ENCODE measurements at regions not wholly inside any gene's neighbourhood (a gene's known extent, or its start where the extent isn't known, plus 50 kb on each side); places are given as distances from the start of the nearest gene placed in this dataset.

DNA sequence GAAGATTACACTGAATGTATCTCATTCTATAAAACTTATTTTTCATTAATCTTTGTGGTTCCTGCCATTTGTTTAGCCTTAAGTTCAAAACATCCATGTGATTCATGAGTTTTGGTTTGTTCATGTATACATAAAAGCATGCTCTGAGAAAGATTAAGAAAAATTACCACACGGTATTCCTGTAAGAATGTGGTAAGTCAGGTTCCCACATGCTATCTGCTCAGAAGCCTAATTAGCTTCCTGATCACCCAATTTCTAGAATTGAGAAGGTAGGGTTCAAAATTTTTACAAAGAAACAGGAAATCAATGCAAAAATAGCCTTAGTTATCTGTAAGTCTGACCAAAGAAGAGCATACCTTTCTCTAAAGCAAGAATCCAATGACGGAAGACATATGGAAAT lies 241.6 kb upstream of the VRK2 start:
- Histone ChIP-seq H3K4me3 (ENCODE audit: low read depth, low read length) (no peak overlapping the region), H3K36me3 (ENCODE audit: control insufficient read depth, insufficient read depth, low read length) (no peaks in the 10 kb centered on the region), H3K4me1 (ENCODE audit: control insufficient read depth, insufficient read depth, low read length) (no peaks in the 10 kb centered on the region), H3K9me3 (ENCODE audit: control insufficient read depth, insufficient read depth, low read length) (no peaks in the 10 kb centered on the region), H3K9ac (ENCODE audit: low read depth, low read length) (no peak overlapping the region), H3K27me3 (ENCODE audit: control insufficient read depth, insufficient read depth, low read length) (no peaks in the 10 kb centered on the region)

DNA sequence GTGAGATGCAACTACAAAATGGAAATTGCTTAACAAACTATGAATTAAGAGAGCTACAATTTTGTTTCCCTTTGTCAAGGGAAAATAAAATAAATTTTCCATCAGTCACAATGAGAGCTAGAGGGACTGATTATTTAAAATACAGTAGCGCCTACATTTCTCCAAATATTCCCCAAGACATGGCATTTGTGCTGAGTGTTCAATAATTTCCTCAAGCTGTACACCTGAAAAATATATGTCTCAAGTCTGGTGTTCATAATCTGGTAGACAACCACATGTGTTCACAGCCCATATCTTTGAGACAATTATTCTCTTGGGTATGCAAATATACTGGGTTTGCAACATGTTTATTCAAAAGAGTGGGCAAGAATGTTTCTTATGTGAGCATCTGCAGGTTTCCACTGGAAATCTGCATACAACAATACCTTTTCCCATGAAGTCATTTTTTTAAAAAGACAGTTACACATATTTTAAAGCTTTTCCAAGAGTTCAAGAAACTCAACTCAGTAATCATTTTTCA lies 240.1 kb upstream of the VRK2 start:
- H3K36me3 ChIP-seq (ENCODE audit: control insufficient read depth, insufficient read depth, low read length): no peaks in the 10 kb centered on the region
- H3K9me3 ChIP-seq (ENCODE audit: control insufficient read depth, insufficient read depth, low read length): no peaks in the 10 kb centered on the region
- no peak overlapping the region for H3K4me3 ChIP-seq (ENCODE audit: low read depth, low read length)
- no peaks in the 10 kb centered on the region for H3K27me3 ChIP-seq (ENCODE audit: control insufficient read depth, insufficient read depth, low read length)
- H3K9ac ChIP-seq (ENCODE audit: low read depth, low read length): no peak overlapping the region
- no peaks in the 10 kb centered on the region for H3K4me1 ChIP-seq (ENCODE audit: control insufficient read depth, insufficient read depth, low read length)

DNA sequence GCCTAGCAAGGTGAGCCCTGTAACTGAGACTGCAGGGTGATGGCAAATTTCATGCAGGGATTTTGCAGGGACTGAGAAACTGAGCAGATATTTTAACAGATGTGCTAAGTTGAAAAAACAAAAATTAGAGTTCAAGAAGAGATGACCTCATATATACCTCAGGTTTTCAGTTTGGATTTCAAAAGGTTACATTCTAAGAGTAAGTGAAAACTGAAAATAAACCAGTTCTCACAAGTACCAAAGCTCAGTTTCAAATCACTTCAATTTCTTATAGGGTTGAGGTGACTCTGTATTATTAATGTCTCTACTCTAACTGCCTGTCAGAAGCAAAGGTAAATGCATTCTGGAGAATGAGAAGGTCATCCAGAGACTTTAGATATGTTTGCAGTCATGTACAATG lies 237.4 kb upstream of the VRK2 start:
- H3K4me1 ChIP-seq (ENCODE audit: control insufficient read depth, insufficient read depth, low read length): no peaks in the 10 kb centered on the region
- no peaks in the 10 kb centered on the region for H3K9me3 ChIP-seq (ENCODE audit: control insufficient read depth, insufficient read depth, low read length)
- H3K27me3 ChIP-seq (ENCODE audit: control insufficient read depth, insufficient read depth, low read length): no peaks in the 10 kb centered on the region
- H3K4me3 ChIP-seq (ENCODE audit: low read depth, low read length): no peak overlapping the region
- no peak overlapping the region for H3K9ac ChIP-seq (ENCODE audit: low read depth, low read length)
- no peaks in the 10 kb centered on the region for H3K36me3 ChIP-seq (ENCODE audit: control insufficient read depth, insufficient read depth, low read length)

DNA sequence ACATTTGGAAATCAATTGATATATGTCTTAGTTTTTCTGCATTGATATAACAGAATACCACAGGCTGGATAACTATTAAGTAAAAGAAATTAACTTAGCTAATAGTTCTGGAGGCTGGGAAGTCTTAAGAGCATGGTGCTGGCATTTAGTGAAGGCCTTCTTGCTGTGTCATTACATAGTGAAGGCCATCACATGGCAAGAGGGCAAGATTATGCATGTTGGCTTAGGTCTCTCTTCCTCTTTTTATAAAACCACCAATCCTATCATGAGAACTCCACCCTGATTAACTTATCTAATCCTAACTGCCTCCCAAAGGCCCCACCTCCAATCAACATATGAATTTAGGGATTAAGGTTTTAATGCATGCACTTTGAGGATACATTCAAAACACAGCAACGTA lies 225.5 kb upstream of the VRK2 start:
- Histone ChIP-seq H3K27me3 (ENCODE audit: control insufficient read depth, insufficient read depth, low read length) (no peaks in the 10 kb centered on the region), H3K4me3 (ENCODE audit: low read depth, low read length) (no peak overlapping the region), H3K9me3 (ENCODE audit: control insufficient read depth, insufficient read depth, low read length) (no peaks in the 10 kb centered on the region), H3K9ac (ENCODE audit: low read depth, low read length) (no peak overlapping the region), H3K4me1 (ENCODE audit: control insufficient read depth, insufficient read depth, low read length) (no peaks in the 10 kb centered on the region), H3K36me3 (ENCODE audit: control insufficient read depth, insufficient read depth, low read length) (no peaks in the 10 kb centered on the region)

DNA sequence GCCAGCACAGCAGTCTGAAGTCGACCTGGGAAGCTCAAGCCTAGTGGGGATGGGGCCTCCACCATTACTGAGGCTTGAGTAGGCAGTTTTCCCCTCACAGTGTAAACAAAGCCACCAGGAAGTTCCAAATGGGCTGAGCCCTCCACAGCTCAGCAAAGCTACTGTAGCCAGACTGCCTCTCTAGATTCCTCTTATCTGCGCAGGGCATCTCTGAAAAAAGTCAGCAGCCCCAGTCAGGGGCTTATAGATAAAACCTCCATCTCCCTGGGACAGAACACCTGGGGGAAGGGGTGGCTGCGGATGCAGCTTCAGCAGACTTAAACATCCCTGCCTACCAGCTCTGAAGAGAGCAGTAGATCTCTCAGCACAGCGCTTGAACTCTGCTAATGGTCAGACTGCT lies 218.4 kb upstream of the VRK2 start:
- Histone ChIP-seq H3K27me3 (ENCODE audit: control insufficient read depth, insufficient read depth, low read length) (no peaks in the 10 kb centered on the region), H3K4me3 (ENCODE audit: low read depth, low read length) (no peak overlapping the region), H3K9ac (ENCODE audit: low read depth, low read length) (no peak overlapping the region), H3K9me3 (ENCODE audit: control insufficient read depth, insufficient read depth, low read length) (no peaks in the 10 kb centered on the region), H3K4me1 (ENCODE audit: control insufficient read depth, insufficient read depth, low read length) (no peaks in the 10 kb centered on the region), H3K36me3 (ENCODE audit: control insufficient read depth, insufficient read depth, low read length) (no peaks in the 10 kb centered on the region)

DNA sequence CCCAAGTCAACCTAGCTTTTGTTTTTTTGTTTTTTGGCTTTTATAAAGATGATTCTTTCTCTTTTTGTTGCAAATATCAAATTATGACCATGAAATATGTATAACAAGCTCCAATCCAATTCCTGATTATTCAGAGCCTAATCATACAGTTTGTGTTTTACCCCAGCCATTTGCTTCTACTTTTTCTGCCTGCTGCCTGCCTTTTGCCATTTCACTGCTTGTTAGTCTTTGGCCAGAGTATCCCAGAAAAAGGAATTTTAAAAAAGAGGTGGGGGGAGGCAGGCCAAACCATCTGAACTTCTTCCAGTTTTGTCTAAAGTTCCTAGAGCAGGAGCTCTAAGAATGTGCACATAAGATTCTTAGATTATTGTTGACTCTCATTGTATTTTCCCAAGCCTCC lies 211.9 kb upstream of the VRK2 start:
- no peak overlapping the region for H3K9ac ChIP-seq (ENCODE audit: low read depth, low read length)
- H3K4me1 ChIP-seq (ENCODE audit: control insufficient read depth, insufficient read depth, low read length): no peaks in the 10 kb centered on the region
- no peaks in the 10 kb centered on the region for H3K27me3 ChIP-seq (ENCODE audit: control insufficient read depth, insufficient read depth, low read length)
- H3K4me3 ChIP-seq (ENCODE audit: low read depth, low read length): no peak overlapping the region
- no peaks in the 10 kb centered on the region for H3K36me3 ChIP-seq (ENCODE audit: control insufficient read depth, insufficient read depth, low read length)
- no peaks in the 10 kb centered on the region for H3K9me3 ChIP-seq (ENCODE audit: control insufficient read depth, insufficient read depth, low read length)

DNA sequence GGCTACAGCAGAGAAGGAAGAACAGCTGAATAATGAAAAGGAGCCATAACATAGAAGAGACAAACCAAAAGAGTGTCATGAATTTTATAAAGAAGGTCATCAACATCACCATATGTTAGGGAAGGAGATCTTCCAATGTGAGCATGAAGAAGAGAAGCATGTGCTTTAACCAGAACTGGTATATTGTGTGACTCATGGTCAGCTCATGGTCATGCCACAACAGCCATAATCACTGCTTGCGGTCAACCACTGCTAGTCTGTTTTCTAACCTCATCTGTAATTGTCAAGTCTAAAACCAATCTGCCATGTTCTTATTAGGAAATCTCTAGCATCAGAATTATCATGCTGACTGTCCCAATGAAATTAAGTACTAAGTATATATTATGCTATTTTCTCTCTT lies 204.1 kb upstream of the VRK2 start:
- H3K4me3 ChIP-seq (ENCODE audit: low read depth, low read length): no peak overlapping the region
- no peak overlapping the region for H3K9ac ChIP-seq (ENCODE audit: low read depth, low read length)
- H3K4me1 ChIP-seq (ENCODE audit: control insufficient read depth, insufficient read depth, low read length): no peaks in the 10 kb centered on the region
- H3K27me3 ChIP-seq (ENCODE audit: control insufficient read depth, insufficient read depth, low read length): no peaks in the 10 kb centered on the region
- H3K9me3 ChIP-seq (ENCODE audit: control insufficient read depth, insufficient read depth, low read length): no peaks in the 10 kb centered on the region
- H3K36me3 ChIP-seq (ENCODE audit: control insufficient read depth, insufficient read depth, low read length): no peaks in the 10 kb centered on the region

DNA sequence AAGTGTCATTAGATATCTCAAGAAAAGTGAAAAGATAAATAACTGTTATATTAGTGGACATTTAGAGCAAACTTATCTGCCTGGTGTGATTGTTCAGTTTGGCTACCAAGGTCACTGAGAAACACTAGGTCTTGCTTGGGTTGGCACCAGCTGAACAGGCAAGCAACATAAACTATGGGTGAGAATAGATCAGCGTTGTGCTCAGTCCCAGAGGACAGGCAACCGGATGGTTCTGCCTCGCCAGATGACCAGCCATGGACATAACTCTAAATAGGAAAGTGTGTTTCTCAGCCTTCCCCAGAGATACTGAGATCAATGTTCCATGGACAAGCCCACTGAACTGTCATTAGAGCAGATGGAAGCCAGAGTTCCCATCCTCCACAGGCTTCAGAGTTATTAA lies 203.4 kb upstream of the VRK2 start:
- Histone ChIP-seq H3K4me1 (ENCODE audit: control insufficient read depth, insufficient read depth, low read length) (no peaks in the 10 kb centered on the region), H3K36me3 (ENCODE audit: control insufficient read depth, insufficient read depth, low read length) (no peaks in the 10 kb centered on the region), H3K9me3 (ENCODE audit: control insufficient read depth, insufficient read depth, low read length) (no peaks in the 10 kb centered on the region), H3K9ac (ENCODE audit: low read depth, low read length) (no peak overlapping the region), H3K27me3 (ENCODE audit: control insufficient read depth, insufficient read depth, low read length) (no peaks in the 10 kb centered on the region), H3K4me3 (ENCODE audit: low read depth, low read length) (no peak overlapping the region)

DNA sequence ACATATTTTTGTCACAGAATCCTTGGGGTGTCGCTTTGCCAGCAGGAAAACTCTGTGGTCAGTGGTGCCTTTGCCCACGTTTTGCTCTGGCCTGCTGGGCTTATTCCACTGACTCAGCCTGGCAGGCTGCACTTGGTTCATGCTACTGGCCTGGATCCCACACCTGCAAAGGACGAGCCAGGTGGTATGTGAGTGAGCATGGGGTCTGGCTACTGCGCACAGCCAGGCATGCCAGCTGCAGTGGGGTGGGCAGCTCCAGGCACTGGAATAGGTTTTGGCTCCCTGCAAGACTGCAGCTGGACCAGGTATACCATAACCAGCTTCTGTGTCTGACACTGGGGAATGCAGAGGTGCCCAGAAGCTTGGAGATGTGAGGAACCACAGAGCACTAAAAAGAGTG lies 197.9 kb upstream of the VRK2 start:
- H3K36me3 ChIP-seq (ENCODE audit: control insufficient read depth, insufficient read depth, low read length): no peaks in the 10 kb centered on the region
- no peaks in the 10 kb centered on the region for H3K27me3 ChIP-seq (ENCODE audit: control insufficient read depth, insufficient read depth, low read length)
- no peaks in the 10 kb centered on the region for H3K4me1 ChIP-seq (ENCODE audit: control insufficient read depth, insufficient read depth, low read length)
- H3K9me3 ChIP-seq (ENCODE audit: control insufficient read depth, insufficient read depth, low read length): no peaks in the 10 kb centered on the region
- no peak overlapping the region for H3K9ac ChIP-seq (ENCODE audit: low read depth, low read length)
- H3K4me3 ChIP-seq (ENCODE audit: low read depth, low read length): no peak overlapping the region

DNA sequence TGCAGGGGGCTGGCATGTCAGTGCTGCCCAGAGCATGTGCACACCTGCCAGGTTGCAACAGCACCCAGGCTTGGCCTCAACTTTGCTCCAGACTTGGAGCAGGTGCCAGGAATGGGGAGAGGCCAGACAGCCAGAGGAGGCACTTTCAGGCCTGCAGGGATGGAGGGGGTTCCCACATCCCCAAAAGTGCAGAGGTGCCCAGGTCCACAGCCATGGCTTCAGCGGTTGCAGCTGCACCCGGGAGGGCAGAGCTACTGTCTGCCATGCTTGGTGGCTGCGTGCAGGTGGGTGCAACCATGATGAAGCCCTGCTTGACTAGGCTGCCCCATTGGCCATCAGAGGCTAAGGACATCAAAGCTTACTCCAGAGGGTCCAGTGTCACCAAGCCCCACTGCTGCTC lies 196.8 kb upstream of the VRK2 start:
- H3K4me1 ChIP-seq (ENCODE audit: control insufficient read depth, insufficient read depth, low read length): no peaks in the 10 kb centered on the region
- H3K9ac ChIP-seq (ENCODE audit: low read depth, low read length): no peak overlapping the region
- no peaks in the 10 kb centered on the region for H3K9me3 ChIP-seq (ENCODE audit: control insufficient read depth, insufficient read depth, low read length)
- H3K27me3 ChIP-seq (ENCODE audit: control insufficient read depth, insufficient read depth, low read length): no peaks in the 10 kb centered on the region
- H3K4me3 ChIP-seq (ENCODE audit: low read depth, low read length): no peak overlapping the region
- H3K36me3 ChIP-seq (ENCODE audit: control insufficient read depth, insufficient read depth, low read length): no peaks in the 10 kb centered on the region

DNA sequence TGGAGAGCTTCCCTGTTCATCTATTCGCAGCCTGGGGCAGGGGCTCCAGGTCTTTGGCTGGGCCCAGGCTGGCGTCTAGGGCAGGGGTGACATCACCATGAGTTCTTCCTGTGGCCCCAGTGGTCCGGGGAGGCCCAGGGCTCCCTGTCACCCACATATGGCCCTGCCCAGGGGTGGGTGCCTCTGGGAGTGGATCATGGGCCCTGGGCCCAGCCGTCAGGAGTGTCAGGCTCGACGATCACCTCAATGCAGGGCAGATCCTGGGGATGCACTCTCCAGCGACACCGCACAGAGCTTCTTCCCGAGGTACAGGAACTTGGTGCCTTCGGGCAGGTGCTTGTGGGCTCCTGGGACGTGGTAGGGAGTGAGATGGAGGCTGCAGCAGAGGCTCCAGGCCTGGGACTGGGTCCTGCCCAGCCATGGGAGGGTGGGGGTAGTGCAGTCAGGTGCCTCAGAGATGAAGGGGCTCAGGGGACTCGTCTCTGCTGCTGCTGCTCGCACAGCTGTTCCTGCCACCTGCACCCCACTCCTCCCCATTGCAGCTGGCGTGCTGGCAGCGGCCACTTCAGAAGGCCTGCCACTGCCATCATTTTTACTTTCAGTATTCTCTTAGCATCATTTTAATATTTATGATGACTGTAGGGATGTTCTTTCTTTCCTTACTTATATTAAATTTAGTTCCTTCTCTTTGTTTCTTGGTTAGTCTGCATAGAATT lies 196.0 kb upstream of the VRK2 start:
- no peak overlapping the region for H3K9ac ChIP-seq (ENCODE audit: low read depth, low read length)
- no peaks in the 10 kb centered on the region for H3K27me3 ChIP-seq (ENCODE audit: control insufficient read depth, insufficient read depth, low read length)
- no peaks in the 10 kb centered on the region for H3K36me3 ChIP-seq (ENCODE audit: control insufficient read depth, insufficient read depth, low read length)
- no peak overlapping the region for H3K4me3 ChIP-seq (ENCODE audit: low read depth, low read length)
- no peaks in the 10 kb centered on the region for H3K4me1 ChIP-seq (ENCODE audit: control insufficient read depth, insufficient read depth, low read length)
- no peaks in the 10 kb centered on the region for H3K9me3 ChIP-seq (ENCODE audit: control insufficient read depth, insufficient read depth, low read length)

DNA sequence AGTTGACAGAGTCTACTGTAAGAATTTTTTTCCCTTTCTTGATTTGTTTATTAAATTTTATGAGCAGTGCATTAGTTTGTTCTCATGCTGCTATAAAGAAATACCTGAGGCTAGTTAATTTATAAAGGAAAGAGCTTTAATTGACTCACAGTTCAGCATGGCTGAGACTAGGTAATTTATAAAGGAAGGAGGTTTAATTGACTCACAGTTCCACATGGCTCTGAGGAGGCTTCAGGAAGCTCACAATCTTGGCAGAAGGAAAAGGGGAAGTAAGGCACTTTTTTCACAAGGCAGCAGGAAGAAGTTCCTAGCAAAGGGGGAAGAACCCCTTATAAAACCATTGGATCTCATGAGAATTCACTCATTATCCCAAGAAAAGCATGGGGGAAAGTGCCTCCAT lies 191.4 kb upstream of the VRK2 start:
- Histone ChIP-seq H3K4me3 (ENCODE audit: low read depth, low read length) (no peak overlapping the region), H3K9me3 (ENCODE audit: control insufficient read depth, insufficient read depth, low read length) (no peaks in the 10 kb centered on the region), H3K4me1 (ENCODE audit: control insufficient read depth, insufficient read depth, low read length) (no peaks in the 10 kb centered on the region), H3K9ac (ENCODE audit: low read depth, low read length) (no peak overlapping the region), H3K36me3 (ENCODE audit: control insufficient read depth, insufficient read depth, low read length) (no peaks in the 10 kb centered on the region), H3K27me3 (ENCODE audit: control insufficient read depth, insufficient read depth, low read length) (no peaks in the 10 kb centered on the region)
